ENCODE measurements at regions not wholly inside any gene's neighbourhood (a gene's known extent, or its start where the extent isn't known, plus 50 kb on each side); places are given as distances from the start of the nearest gene placed in this dataset.

DNA sequence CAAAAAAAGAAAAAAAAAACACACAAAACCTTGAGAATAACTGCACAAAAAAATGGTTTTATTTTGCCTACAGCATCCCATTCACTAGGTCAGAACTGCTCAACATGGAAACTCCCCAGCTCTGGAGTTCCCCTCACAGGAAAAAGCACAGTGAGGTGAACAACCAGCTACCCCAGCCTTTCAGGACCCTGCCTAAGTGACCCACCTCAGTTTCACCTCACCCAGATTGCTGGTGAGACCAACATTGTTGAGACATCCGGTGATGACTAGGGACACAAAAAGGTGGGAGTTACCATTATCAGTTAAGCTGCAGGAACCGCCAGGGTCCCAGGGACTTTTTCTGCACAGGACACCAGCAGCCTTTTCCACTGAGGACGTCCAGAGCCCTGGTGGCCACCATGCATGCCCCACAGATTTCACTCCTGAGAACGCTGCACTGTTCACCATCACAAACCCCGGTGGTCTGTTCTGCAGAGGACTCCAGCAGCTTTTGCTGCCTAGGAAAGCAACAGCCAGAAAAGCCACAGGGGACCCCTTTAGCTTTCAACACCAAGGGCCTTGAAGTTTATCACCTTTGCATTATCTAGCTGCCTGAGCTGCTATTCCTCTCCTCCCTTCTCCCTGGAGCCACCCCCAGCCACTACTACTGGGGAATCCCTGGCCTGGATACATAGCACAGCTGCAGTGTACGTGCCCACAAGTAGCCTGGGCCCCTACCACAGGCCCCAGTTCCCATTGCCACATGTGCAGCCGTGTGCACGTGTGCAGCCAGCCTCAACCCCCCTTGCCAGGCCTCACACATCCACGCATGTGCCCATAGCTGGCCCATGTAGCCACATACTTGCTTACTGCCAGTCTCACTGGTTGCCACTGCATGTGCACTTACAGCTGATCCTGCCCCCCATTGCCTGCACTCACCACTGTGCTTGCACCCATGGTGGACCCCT, 62.5 kb upstream of the FAR2 start:
- WGBS (ENCODE audit: insufficient coverage, low coverage, low lambda C conversion rate, missing lambda C conversion rate): 33% methylated on average over 2 of the region's 9 CpGs
- Histone ChIP-seq H3K36me3 (no peaks in the 10 kb centered on the region), H3K4me1 (no peaks in the 10 kb centered on the region), H3K9me3 (no peaks in the 10 kb centered on the region), H3K27me3 (no peaks in the 10 kb centered on the region), H3K4me3 (no peak overlapping the region), H3K27ac (no peak overlapping the region)
- no peak for TF ChIP-seq POLR2A (IDR thresholded peaks at IDR 0.05)
- DNase-seq: no peak
- no peak for ATAC-seq
- intact Hi-C loops (cut with DNase I): no loop called here

DNA sequence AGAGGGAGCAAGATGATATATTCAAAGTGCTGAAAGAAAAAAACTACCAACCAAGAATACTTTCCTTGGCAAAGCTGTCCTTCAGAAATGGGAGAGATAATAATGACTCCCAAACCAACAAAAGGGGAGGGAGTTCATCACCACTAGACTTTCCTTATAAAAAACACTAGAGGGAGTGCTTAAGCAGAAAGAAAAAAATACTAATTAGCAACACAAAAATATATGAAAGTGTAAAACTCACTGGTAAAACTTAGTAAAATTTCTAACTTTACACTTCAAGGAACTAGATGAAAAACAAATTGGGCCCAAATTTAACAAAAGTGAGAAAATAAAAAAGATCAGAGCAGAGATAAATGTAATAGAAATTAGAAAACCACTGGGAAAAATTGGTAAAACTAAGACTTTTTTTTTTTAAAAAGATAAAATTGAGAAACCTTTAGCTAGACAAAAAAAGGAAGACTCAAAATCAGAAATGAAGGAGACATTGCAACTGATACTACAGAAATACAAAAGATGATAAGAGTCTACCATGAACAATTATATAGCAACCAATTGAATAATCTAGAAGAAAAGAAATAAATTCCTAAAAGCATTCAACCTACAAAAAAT, 60.4 kb upstream of the FAR2 start:
- H3K27ac ChIP-seq: no peak overlapping the region
- H3K4me3 ChIP-seq: no peak overlapping the region
- intact Hi-C loops (cut with DNase I): no loop called here
- no peaks in the 10 kb centered on the region for H3K9me3 ChIP-seq
- no peak for TF ChIP-seq POLR2A (IDR thresholded peaks at IDR 0.05)
- TF ChIP-seq, protein P1, sequence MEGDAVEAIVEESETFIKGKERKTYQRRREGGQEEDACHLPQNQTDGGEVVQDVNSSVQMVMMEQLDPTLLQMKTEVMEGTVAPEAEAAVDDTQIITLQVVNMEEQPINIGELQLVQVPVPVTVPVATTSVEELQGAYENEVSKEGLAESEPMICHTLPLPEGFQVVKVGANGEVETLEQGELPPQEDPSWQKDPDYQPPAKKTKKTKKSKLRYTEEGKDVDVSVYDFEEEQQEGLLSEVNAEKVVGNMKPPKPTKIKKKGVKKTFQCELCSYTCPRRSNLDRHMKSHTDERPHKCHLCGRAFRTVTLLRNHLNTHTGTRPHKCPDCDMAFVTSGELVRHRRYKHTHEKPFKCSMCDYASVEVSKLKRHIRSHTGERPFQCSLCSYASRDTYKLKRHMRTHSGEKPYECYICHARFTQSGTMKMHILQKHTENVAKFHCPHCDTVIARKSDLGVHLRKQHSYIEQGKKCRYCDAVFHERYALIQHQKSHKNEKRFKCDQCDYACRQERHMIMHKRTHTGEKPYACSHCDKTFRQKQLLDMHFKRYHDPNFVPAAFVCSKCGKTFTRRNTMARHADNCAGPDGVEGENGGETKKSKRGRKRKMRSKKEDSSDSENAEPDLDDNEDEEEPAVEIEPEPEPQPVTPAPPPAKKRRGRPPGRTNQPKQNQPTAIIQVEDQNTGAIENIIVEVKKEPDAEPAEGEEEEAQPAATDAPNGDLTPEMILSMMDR (IDR thresholded peaks at IDR 0.05): peak; percentile 25 to 46 (median 38)
- ATAC-seq: peak in 2 of 4 donors; percentile 30 to 35
- no peaks in the 10 kb centered on the region for H3K36me3 ChIP-seq
- no peaks in the 10 kb centered on the region for H3K27me3 ChIP-seq
- DNase-seq: no peak
- no peaks in the 10 kb centered on the region for H3K4me1 ChIP-seq

Small RNA genes in the stretch of these regions (small RNA-seq; reads per million reads assigned to genes)
- gene AC024255.1: 0 reads per million in 2 experiments

Data from right lobe of liver (tissue), 6 donors.